ENCODE measurements at regions not wholly inside any gene's neighbourhood (a gene's known extent, or its start where the extent isn't known, plus 50 kb on each side); places are given as distances from the start of the nearest gene placed in this dataset.

DNA sequence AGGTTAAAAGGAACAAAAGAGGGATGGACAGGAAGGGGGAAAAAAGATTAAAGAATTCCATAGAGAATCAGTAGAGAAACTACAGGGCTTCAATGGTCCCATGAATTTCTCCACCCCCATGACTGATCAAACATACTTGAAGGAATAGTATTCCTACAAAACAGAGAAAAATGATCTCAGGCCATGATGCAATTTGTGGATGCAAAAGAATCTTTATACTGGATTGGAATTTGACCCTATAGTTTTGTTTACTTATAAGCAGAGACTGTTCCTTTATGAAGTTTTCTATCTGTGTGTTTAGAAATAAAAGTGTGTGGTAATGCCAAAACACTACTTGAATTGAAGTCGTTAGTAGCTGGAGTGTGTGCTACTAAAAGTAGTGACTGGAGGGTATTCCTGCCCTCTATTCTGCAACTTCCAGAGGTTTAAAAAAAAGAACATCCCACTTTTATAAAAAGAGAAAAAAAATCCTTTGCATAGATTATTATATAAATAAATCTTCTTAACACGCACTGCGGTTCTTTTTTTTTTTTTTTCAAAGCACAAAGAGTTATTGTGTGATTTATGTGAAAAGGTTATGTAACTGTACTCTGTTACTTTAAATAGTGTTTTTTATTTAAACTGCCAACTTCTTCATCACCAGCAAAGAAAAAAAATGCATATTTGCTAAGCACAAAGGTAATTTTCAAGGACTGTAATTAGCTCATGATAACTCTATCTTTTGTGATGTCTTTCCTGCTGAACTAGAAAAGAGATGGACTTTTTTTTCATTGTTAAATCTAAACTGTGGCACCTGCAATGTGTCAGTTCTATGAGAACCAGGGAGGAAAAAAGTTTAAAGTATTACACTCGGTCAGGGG, 214.5 kb upstream of the CITED2 start:
- Mint-ChIP-seq H3K36me3 (no peaks in the 10 kb centered on the region), H3K4me3 (no peak overlapping the region), H3K27ac (no peak overlapping the region), H3K9me3 (no peaks in the 10 kb centered on the region), H3K4me1 (peaks cover 0 to 9% (median 2%) of the 10 kb centered on the region in 3 donors), H3K27me3 (peaks cover 10 to 39% of the 10 kb centered on the region in 2 donors)
- no CpG with 5 or more reads among the region's 4 CpGs for WGBS (ENCODE audit: insufficient coverage)
- CTCF ChIA-PET, result no interaction called here
- Histone ChIP-seq H3K27me3 (replicated peaks in 1 of 2; ENCODE audit: control insufficient read depth in 2 of 2, extremely low read depth in 1 of 2, insufficient read depth in 2 of 2, low read length in 1 of 2) (peaks cover 0 to 2% of the 10 kb centered on the region in 2 experiments), H3K36me3 (ENCODE audit: control insufficient read depth in 2 of 2, extremely low read depth in 1 of 2, insufficient read depth in 1 of 2, low read length in 1 of 2) (no peaks in the 10 kb centered on the region), H3K4me3 (ENCODE audit: control insufficient read depth in 1 of 2, extremely low read depth in 1 of 2, low read length in 1 of 2) (no peak overlapping the region), H3K9me3 (no peaks in the 10 kb centered on the region), H3K27ac (ENCODE audit: low read length) (no peak overlapping the region), H3K4me1 (ENCODE audit: control insufficient read depth in 1 of 2, extremely low read depth in 1 of 2, insufficient read depth in 2 of 2, low read length in 2 of 2) (no peaks in the 10 kb centered on the region)
- DNase-seq (no peak), ATAC-seq (replicated peaks in 1 of 4) (no peak)
- POLR2A ChIA-PET, result no interaction called here

DNA sequence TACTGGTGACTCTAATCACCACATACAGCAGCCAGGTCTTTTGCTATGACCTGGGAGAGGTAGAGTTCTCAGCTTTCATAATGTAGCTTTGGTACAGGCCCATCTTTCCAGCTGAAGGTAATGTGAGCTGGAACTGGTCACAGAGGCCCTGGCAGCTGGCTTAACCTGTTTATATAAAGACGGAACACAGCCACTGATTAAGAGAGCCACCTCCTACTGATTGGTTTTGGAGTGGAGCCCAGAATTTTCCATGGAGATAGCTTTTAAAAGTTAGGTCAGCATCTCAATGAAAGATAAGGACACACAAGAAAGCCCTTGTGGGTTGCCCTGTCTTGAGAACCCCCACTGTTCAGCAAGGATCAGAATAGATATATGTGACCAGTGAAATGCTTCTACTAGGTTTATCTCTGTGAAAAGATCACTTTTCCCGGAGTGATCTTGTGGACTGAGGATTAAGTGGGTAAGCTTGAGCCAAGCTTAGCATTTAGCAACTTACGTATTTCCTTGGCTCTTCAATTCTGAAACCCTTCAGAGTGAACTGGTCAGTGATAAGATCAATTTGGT, 213.7 kb upstream of the CITED2 start:
- POLR2A ChIA-PET, result no interaction called here
- H3K9me3 ChIP-seq, result no peaks in the 10 kb centered on the region
- Mint-ChIP-seq H3K4me1 (peaks cover 0 to 9% (median 2%) of the 10 kb centered on the region in 3 donors), H3K27ac (no peak overlapping the region), H3K27me3 (peaks cover 8 to 42% of the 10 kb centered on the region in 2 donors), H3K9me3 (no peaks in the 10 kb centered on the region), H3K36me3 (no peaks in the 10 kb centered on the region), H3K4me3 (no peak overlapping the region)
- no peak overlapping the region for H3K27ac ChIP-seq (ENCODE audit: low read length)
- no peak overlapping the region for H3K4me3 ChIP-seq (ENCODE audit: control insufficient read depth in 1 of 2, extremely low read depth in 1 of 2, low read length in 1 of 2)
- no peaks in the 10 kb centered on the region for H3K36me3 ChIP-seq (ENCODE audit: control insufficient read depth in 2 of 2, extremely low read depth in 1 of 2, insufficient read depth in 1 of 2, low read length in 1 of 2)
- H3K4me1 ChIP-seq (ENCODE audit: control insufficient read depth in 1 of 2, extremely low read depth in 1 of 2, insufficient read depth in 2 of 2, low read length in 2 of 2), result no peaks in the 10 kb centered on the region
- 100% methylated on average over 1 of the region's 3 CpGs for WGBS (ENCODE audit: insufficient coverage)
- DNase-seq (no peak), ATAC-seq (replicated peaks in 1 of 4) (no peak)
- CTCF ChIA-PET, result no interaction called here
- H3K27me3 ChIP-seq (replicated peaks in 1 of 2; ENCODE audit: control insufficient read depth in 2 of 2, extremely low read depth in 1 of 2, insufficient read depth in 2 of 2, low read length in 1 of 2), result peaks cover 0 to 2% of the 10 kb centered on the region in 2 experiments

DNA sequence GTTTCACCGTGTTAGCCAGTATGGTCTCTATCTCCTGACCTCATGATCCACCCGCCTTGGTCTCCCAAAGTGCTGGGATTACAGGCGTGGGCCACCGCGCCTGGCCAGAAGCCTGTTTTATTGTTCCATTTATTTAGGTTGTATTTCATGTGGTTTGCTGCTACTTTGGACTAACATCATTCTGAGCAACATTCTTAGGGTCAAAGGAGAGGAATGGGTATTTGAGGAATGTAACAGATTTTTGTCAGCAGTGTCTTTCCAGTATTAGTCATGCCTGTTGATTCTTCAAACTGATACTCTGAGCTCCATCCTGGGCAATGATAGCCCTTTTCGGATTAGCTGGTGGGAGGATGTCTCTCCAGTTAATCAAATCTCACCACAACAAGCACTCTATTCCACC, 213.0 kb upstream of the CITED2 start:
- peaks cover 8 to 39% of the 10 kb centered on the region in 2 donors for H3K27me3 Mint-ChIP-seq
- Histone ChIP-seq H3K27ac (ENCODE audit: low read length) (no peak overlapping the region), H3K36me3 (ENCODE audit: control insufficient read depth in 2 of 2, extremely low read depth in 1 of 2, insufficient read depth in 1 of 2, low read length in 1 of 2) (no peaks in the 10 kb centered on the region), H3K4me1 (ENCODE audit: control insufficient read depth in 1 of 2, extremely low read depth in 1 of 2, insufficient read depth in 2 of 2, low read length in 2 of 2) (no peaks in the 10 kb centered on the region), H3K27me3 (replicated peaks in 1 of 2; ENCODE audit: control insufficient read depth in 2 of 2, extremely low read depth in 1 of 2, insufficient read depth in 2 of 2, low read length in 1 of 2) (no peaks in the 10 kb centered on the region), H3K9me3 (no peaks in the 10 kb centered on the region), H3K4me3 (ENCODE audit: control insufficient read depth in 1 of 2, extremely low read depth in 1 of 2, low read length in 1 of 2) (no peak overlapping the region)
- peaks cover 0 to 9% (median 2%) of the 10 kb centered on the region in 3 donors for H3K4me1 Mint-ChIP-seq
- ATAC-seq (replicated peaks in 1 of 4) (no peak), DNase-seq (no peak)
- ChIA-PET POLR2A (no interaction called here), CTCF (no interaction called here)
- no peak overlapping the region for H3K27ac Mint-ChIP-seq
- H3K9me3 Mint-ChIP-seq, result no peaks in the 10 kb centered on the region
- H3K36me3 Mint-ChIP-seq, result no peaks in the 10 kb centered on the region
- WGBS (ENCODE audit: insufficient coverage), result 93% methylated on average over 3 of the region's 6 CpGs
- H3K4me3 Mint-ChIP-seq, result no peak overlapping the region

DNA sequence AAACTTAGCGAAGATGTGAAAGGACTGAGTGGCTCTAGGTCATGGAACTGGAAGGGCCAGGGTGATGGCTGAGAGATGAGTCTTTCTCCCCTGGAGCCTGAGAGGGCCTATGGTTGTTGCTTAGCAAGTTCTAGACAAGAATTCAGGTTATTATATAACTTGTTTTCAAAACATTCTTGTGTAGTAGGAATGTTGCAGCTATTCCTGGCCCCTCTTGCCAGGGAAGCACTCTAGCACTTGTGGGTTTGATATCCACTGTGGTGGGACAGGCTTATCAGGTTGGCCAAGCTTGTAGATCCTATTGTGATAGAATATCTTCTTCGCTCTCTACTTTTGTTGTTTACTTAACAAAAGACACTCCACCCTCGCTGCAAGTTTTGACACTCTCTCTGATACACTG, 211.8 kb upstream of the CITED2 start:
- no peaks in the 10 kb centered on the region for H3K9me3 Mint-ChIP-seq
- H3K4me3 Mint-ChIP-seq, result no peak overlapping the region
- ATAC-seq (replicated peaks in 1 of 4) (no peak), DNase-seq (no peak)
- Histone ChIP-seq H3K27ac (ENCODE audit: low read length) (no peak overlapping the region), H3K4me1 (ENCODE audit: control insufficient read depth in 1 of 2, extremely low read depth in 1 of 2, insufficient read depth in 2 of 2, low read length in 2 of 2) (no peaks in the 10 kb centered on the region), H3K36me3 (ENCODE audit: control insufficient read depth in 2 of 2, extremely low read depth in 1 of 2, insufficient read depth in 1 of 2, low read length in 1 of 2) (no peaks in the 10 kb centered on the region), H3K4me3 (ENCODE audit: control insufficient read depth in 1 of 2, extremely low read depth in 1 of 2, low read length in 1 of 2) (no peak overlapping the region), H3K27me3 (replicated peaks in 1 of 2; ENCODE audit: control insufficient read depth in 2 of 2, extremely low read depth in 1 of 2, insufficient read depth in 2 of 2, low read length in 1 of 2) (no peaks in the 10 kb centered on the region), H3K9me3 (no peaks in the 10 kb centered on the region)
- peaks cover 3 to 8% (median 5%) of the 10 kb centered on the region in 3 donors for H3K4me1 Mint-ChIP-seq
- H3K27ac Mint-ChIP-seq, result no peak overlapping the region
- peaks cover 0 to 29% of the 10 kb centered on the region in 2 donors for H3K27me3 Mint-ChIP-seq
- CTCF ChIA-PET, result no interaction called here
- POLR2A ChIA-PET, result no interaction called here
- WGBS (ENCODE audit: insufficient coverage), result 93% methylated on average over 3 of the region's 3 CpGs
- H3K36me3 Mint-ChIP-seq, result no peaks in the 10 kb centered on the region

DNA sequence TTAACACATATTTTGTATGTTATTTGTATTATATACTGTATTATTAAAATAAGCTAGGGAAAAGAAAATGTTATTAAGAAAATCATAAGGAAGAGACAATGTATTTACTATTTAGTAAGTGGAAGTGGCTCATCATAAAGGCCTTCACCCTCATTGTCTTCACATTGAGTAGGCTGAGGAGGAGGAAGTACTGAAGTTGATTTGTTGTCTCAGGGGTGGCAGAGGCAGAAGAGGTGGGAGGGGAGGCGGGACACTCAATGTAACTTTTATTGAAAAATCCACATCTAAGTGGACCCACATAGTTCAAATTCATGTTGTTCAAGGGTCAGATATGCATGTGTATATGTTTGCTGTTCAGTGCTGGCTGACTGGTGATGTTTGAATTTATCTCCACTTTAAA, 210.2 kb upstream of the CITED2 start:
- POLR2A ChIA-PET, result no interaction called here

DNA sequence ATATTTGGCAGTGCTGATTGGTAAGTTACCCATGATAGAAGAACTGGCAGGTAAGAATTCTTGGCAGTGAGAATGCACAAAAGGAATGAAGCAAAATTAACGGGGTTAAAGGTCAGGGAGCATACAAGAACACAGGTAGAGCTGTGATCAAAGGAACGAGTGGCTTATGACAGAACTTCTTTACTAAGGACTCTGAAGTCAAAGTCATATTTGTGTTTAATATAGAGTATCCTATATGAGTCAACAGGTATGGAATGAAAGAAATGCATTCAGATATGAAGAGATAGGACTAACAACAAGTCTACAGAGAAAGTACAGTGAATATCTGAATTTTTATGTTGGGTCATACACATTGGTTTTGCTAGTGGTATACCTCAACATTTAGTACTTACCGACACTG, 209.0 kb upstream of the CITED2 start:
- H3K27ac ChIP-seq (ENCODE audit: low read length), result no peak overlapping the region
- CTCF ChIA-PET, result no interaction called here
- H3K4me3 ChIP-seq (ENCODE audit: control insufficient read depth in 1 of 2, extremely low read depth in 1 of 2, low read length in 1 of 2), result no peak overlapping the region
- H3K4me1 Mint-ChIP-seq, result peaks cover 16 to 18% (median 17%) of the 10 kb centered on the region in 3 donors
- DNase-seq (no peak), ATAC-seq (replicated peaks in 1 of 4) (no peak)
- H3K36me3 Mint-ChIP-seq, result no peaks in the 10 kb centered on the region
- 100% methylated on average over 1 of the region's 3 CpGs for WGBS (ENCODE audit: insufficient coverage)
- no peak overlapping the region for H3K4me3 Mint-ChIP-seq
- H3K4me1 ChIP-seq (ENCODE audit: control insufficient read depth in 1 of 2, extremely low read depth in 1 of 2, insufficient read depth in 2 of 2, low read length in 2 of 2), result peaks cover 2 to 5% of the 10 kb centered on the region in 2 experiments
- H3K27ac Mint-ChIP-seq, result no peak overlapping the region
- H3K9me3 Mint-ChIP-seq, result no peaks in the 10 kb centered on the region
- peaks cover 0 to 15% of the 10 kb centered on the region in 2 donors for H3K27me3 Mint-ChIP-seq
- no peaks in the 10 kb centered on the region for H3K9me3 ChIP-seq
- H3K27me3 ChIP-seq (replicated peaks in 1 of 2; ENCODE audit: control insufficient read depth in 2 of 2, extremely low read depth in 1 of 2, insufficient read depth in 2 of 2, low read length in 1 of 2), result no peaks in the 10 kb centered on the region
- POLR2A ChIA-PET, result no interaction called here
- H3K36me3 ChIP-seq (ENCODE audit: control insufficient read depth in 2 of 2, extremely low read depth in 1 of 2, insufficient read depth in 1 of 2, low read length in 1 of 2), result no peaks in the 10 kb centered on the region

More for the DNA sequence above, 210.2 kb upstream of the CITED2 start:
- no peaks in the 10 kb centered on the region for H3K36me3 ChIP-seq (ENCODE audit: control insufficient read depth in 2 of 2, extremely low read depth in 1 of 2, insufficient read depth in 1 of 2, low read length in 1 of 2)
- DNase-seq (no peak), ATAC-seq (replicated peaks in 1 of 4) (no peak)
- H3K27ac Mint-ChIP-seq, result no peak overlapping the region
- H3K4me1 Mint-ChIP-seq, result peaks cover 16 to 17% (median 17%) of the 10 kb centered on the region in 3 donors
- H3K27me3 ChIP-seq (replicated peaks in 1 of 2; ENCODE audit: control insufficient read depth in 2 of 2, extremely low read depth in 1 of 2, insufficient read depth in 2 of 2, low read length in 1 of 2), result no peaks in the 10 kb centered on the region
- CTCF ChIA-PET, result no interaction called here
- H3K27me3 Mint-ChIP-seq, result peaks cover 0 to 20% of the 10 kb centered on the region in 2 donors
- no peaks in the 10 kb centered on the region for H3K36me3 Mint-ChIP-seq
- WGBS (ENCODE audit: insufficient coverage), result no CpG with 5 or more reads among the region's 1 CpG
- H3K4me3 Mint-ChIP-seq, result no peak overlapping the region
- peaks cover 2 to 5% of the 10 kb centered on the region in 2 experiments for H3K4me1 ChIP-seq (ENCODE audit: control insufficient read depth in 1 of 2, extremely low read depth in 1 of 2, insufficient read depth in 2 of 2, low read length in 2 of 2)
- H3K9me3 ChIP-seq, result no peaks in the 10 kb centered on the region
- H3K4me3 ChIP-seq (ENCODE audit: control insufficient read depth in 1 of 2, extremely low read depth in 1 of 2, low read length in 1 of 2), result no peak overlapping the region
- H3K27ac ChIP-seq (ENCODE audit: low read length), result no peak overlapping the region
- no peaks in the 10 kb centered on the region for H3K9me3 Mint-ChIP-seq

Data from T-cell (primary cell).